ENCODE measurements at regions not wholly inside any gene's neighbourhood (a gene's known extent, or its start where the extent isn't known, plus 50 kb on each side); places are given as distances from the start of the nearest gene placed in this dataset.

GRCh38 chr22:49449811-49450446 lies 377.7 kb downstream of the BRD1 start:
- DNase-seq, result no peak

- DNase-seq, result no peak
Measured at GRCh38 chr22:49449377-49449776, 378.3 kb downstream of the BRD1 start.

- no peak for DNase-seq
Measured at GRCh38 chr22:49448526-49448925, 379.1 kb downstream of the BRD1 start.

- DNase-seq, result no peak
Measured at GRCh38 chr22:49447837-49448236, 379.8 kb downstream of the BRD1 start.

- DNase-seq, result no peak
Measured at GRCh38 chr22:49446759-49447710, 380.6 kb downstream of the BRD1 start.

- no peak for DNase-seq
Measured at GRCh38 chr22:49446145-49446758, 381.4 kb downstream of the BRD1 start.

- DNase-seq, result no peak
Measured at GRCh38 chr22:49444781-49445180, 382.9 kb downstream of the BRD1 start.

GRCh38 chr22:49440931-49441330 lies 386.7 kb downstream of the BRD1 start:
- no peak for DNase-seq

GRCh38 chr22:49439373-49439772 lies 388.3 kb downstream of the BRD1 start:
- DNase-seq, result no peak

- DNase-seq, result no peak
Measured at GRCh38 chr22:49437956-49438355, 389.7 kb downstream of the BRD1 start.

GRCh38 chr22:49437356-49437755 lies 390.3 kb downstream of the BRD1 start:
- no peak for DNase-seq

GRCh38 chr22:49436056-49436455 lies 391.6 kb downstream of the BRD1 start:
- DNase-seq, result no peak

- DNase-seq, result no peak
Measured at GRCh38 chr22:49435596-49435995, 392.1 kb downstream of the BRD1 start.

GRCh38 chr22:49433717-49434611 lies 393.7 kb downstream of the BRD1 start:
- DNase-seq, result no peak

GRCh38 chr22:49432897-49433443 lies 394.7 kb downstream of the BRD1 start:
- DNase-seq, result no peak

- DNase-seq, result no peak
Measured at GRCh38 chr22:49432211-49432896, 395.3 kb downstream of the BRD1 start.

GRCh38 chr22:49431551-49431950 lies 396.1 kb downstream of the BRD1 start:
- no peak for DNase-seq

- no peak for DNase-seq
Measured at GRCh38 chr22:49429066-49429465, 398.6 kb downstream of the BRD1 start.

GRCh38 chr22:49427941-49428340 lies 399.7 kb downstream of the BRD1 start:
- DNase-seq, result no peak

GRCh38 chr22:49427341-49427740 lies 400.3 kb downstream of the BRD1 start:
- no peak for DNase-seq

GRCh38 chr22:49426618-49427266 lies 400.9 kb downstream of the BRD1 start:
- DNase-seq, result no peak
